Parathyroid adenoma (tissue), 2 donors: ENCODE measurements at regions not wholly inside any gene's neighbourhood (a gene's known extent, or its start where the extent isn't known, plus 50 kb on each side); places are given as distances from the start of the nearest gene placed in this dataset.

ENCODE experiments used
- H2AFZ ChIP-seq: fragments of 300-600 bp; sonication (generic); one replicate; pipeline ENCODE4 v1.7.0; 2017; ENCODE audit warnings: antibody characterized with exemption, mild to moderate bottlenecking
- H3K27ac ChIP-seq: fragments of 300-600 bp; sonication (generic); one replicate; pipeline ENCODE4 v1.7.0; 2017
- H3K27me3 ChIP-seq: fragments of 300-600 bp; sonication (generic); one replicate; pipeline ENCODE4 v1.7.0; 2017; ENCODE audit warnings: low read length; ENCODE audit not compliant: control insufficient read depth, insufficient read depth
- H3K36me3 ChIP-seq: fragments of 300-600 bp; sonication (generic); one replicate; pipeline ENCODE4 v1.7.0; 2017; ENCODE audit warnings: low read length; ENCODE audit not compliant: control insufficient read depth, insufficient read depth
- H3K4me1 ChIP-seq: fragments of 300-600 bp; sonication (generic); one replicate; pipeline ENCODE4 v1.7.0; 2017; ENCODE audit warnings: control low read depth
- H3K4me2 ChIP-seq: fragments of 300-600 bp; sonication (generic); one replicate; pipeline ENCODE4 v1.7.0; 2017; ENCODE audit warnings: low read length
- H3K4me3 ChIP-seq: fragments of 300-600 bp; sonication (generic); one replicate; pipeline ENCODE4 v1.7.0; 2017; ENCODE audit warnings: low read depth, low read length
- H3K79me2 ChIP-seq: fragments of 300-600 bp; sonication (generic); one replicate; pipeline ENCODE4 v1.7.0; 2017; ENCODE audit warnings: control low read depth
- H3K9ac ChIP-seq: fragments of 300-600 bp; sonication (generic); one replicate; pipeline ENCODE4 v1.7.0; 2017; ENCODE audit warnings: mild to moderate bottlenecking
- H3K9me3 ChIP-seq: fragments of 300-600 bp; sonication (generic); one replicate; pipeline ENCODE4 v1.7.0; 2017; ENCODE audit warnings: low read length; ENCODE audit not compliant: control insufficient read depth
- TF ChIP-seq, protein P1 (sequence below): fragments of 300-600 bp; sonication (generic); IDR thresholded peaks from one replicate; pipeline ENCODE4 v1.7.0; 2017; ENCODE audit warnings: antibody characterized with exemption, mild to moderate bottlenecking
- donor health status: primary hyperparathyroidism.

DNA sequence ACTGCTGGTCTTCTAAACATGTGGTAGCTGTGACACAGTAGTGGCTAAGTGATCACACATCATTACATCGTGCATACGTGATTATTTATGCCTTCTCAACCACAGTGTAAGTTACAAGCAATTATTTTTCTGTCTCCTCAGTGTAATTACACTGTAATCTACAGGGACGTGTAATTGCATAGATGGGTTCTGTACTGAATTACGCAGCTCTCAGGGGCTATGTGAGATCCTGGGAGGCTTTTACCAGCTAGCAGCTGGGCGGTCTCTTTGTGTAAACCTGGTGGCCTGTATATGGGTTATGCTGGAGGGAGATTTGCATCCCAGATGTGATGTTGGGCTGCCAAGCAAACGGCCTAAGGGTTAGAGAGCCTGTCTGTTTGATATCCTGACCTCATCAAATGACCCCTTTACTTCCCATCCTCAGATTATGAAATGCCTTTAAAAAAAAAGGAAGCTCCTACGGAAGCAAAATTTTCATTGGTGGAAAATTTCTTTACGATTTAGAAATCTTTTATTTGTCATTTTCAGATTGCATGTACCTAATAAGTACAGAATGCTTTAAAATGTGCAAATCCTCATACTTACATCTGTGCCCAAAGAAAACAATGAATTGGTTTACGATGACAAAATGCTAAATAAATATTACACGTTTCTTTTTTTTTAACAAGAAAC is 402.8 kb upstream of the JAG1 start:
- Histone ChIP-seq H2AFZ (peak overlapping the region; percentile 26), H3K9ac (no peak overlapping the region), H3K27me3 (no peaks in the 10 kb centered on the region), H3K4me3 (no peak overlapping the region), H3K4me2 (peak overlapping the region; percentile 9), H3K4me1 (peaks cover 7% of the 10 kb centered on the region), H3K9me3 (no peaks in the 10 kb centered on the region), H3K27ac (peak overlapping the region; percentile 2), H3K79me2 (no peaks in the 10 kb centered on the region), H3K36me3 (no peaks in the 10 kb centered on the region)
- TF ChIP-seq, protein P1, sequence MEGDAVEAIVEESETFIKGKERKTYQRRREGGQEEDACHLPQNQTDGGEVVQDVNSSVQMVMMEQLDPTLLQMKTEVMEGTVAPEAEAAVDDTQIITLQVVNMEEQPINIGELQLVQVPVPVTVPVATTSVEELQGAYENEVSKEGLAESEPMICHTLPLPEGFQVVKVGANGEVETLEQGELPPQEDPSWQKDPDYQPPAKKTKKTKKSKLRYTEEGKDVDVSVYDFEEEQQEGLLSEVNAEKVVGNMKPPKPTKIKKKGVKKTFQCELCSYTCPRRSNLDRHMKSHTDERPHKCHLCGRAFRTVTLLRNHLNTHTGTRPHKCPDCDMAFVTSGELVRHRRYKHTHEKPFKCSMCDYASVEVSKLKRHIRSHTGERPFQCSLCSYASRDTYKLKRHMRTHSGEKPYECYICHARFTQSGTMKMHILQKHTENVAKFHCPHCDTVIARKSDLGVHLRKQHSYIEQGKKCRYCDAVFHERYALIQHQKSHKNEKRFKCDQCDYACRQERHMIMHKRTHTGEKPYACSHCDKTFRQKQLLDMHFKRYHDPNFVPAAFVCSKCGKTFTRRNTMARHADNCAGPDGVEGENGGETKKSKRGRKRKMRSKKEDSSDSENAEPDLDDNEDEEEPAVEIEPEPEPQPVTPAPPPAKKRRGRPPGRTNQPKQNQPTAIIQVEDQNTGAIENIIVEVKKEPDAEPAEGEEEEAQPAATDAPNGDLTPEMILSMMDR = no peak

DNA sequence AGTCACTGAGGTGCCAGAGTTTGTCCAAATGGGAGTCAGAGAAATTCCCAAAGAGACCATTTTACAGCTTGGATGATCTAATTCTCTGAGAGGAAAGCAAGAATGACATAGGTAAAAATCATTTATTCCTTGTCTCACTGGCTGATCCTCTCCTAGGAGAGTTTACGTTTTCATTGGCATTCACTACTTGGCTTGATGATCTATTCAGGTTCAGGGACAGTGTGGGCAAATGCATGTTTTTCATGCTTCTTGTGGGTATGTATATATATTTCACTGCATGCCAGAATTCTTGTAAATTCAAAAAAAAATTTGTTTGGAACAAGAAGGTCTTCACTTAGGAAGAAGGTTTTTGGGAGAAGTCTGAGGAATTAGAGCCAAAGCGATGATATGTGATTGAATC is 403.4 kb upstream of the JAG1 start:
- Histone ChIP-seq H3K36me3 (no peaks in the 10 kb centered on the region), H2AFZ (no peak overlapping the region), H3K27ac (no peak overlapping the region), H3K4me2 (no peak overlapping the region), H3K9me3 (no peaks in the 10 kb centered on the region), H3K27me3 (no peaks in the 10 kb centered on the region), H3K4me3 (no peak overlapping the region), H3K79me2 (no peaks in the 10 kb centered on the region), H3K4me1 (peaks cover 7% of the 10 kb centered on the region), H3K9ac (no peak overlapping the region)
- TF ChIP-seq, protein P1 = no peak

DNA sequence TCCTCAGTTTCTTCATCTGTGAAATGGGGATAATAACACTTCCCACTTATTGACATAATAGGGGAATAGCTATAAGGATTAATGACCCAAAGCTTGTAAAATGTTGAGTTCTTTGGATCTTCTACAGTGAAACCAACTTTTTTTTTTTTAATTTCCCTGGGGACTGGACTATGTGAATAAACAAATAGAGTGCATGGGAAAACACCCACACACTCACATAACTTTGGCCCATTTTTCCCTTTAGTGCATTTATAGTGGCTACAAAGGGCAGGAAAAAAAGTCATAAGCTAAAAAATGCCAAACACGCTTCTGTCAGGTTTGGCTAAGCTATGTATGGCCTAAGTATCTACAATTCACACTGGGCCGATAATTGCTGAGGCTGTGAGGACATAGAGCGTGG is 406.2 kb upstream of the JAG1 start:
- H2AFZ ChIP-seq = no peak overlapping the region
- peaks cover 7% of the 10 kb centered on the region for H3K4me1 ChIP-seq
- TF ChIP-seq, protein P1 = no peak
- H3K4me3 ChIP-seq = no peak overlapping the region
- H3K4me2 ChIP-seq = no peak overlapping the region
- H3K27me3 ChIP-seq = no peaks in the 10 kb centered on the region
- no peak overlapping the region for H3K27ac ChIP-seq
- H3K9me3 ChIP-seq = no peaks in the 10 kb centered on the region
- H3K36me3 ChIP-seq = no peaks in the 10 kb centered on the region
- no peak overlapping the region for H3K9ac ChIP-seq
- no peaks in the 10 kb centered on the region for H3K79me2 ChIP-seq

DNA sequence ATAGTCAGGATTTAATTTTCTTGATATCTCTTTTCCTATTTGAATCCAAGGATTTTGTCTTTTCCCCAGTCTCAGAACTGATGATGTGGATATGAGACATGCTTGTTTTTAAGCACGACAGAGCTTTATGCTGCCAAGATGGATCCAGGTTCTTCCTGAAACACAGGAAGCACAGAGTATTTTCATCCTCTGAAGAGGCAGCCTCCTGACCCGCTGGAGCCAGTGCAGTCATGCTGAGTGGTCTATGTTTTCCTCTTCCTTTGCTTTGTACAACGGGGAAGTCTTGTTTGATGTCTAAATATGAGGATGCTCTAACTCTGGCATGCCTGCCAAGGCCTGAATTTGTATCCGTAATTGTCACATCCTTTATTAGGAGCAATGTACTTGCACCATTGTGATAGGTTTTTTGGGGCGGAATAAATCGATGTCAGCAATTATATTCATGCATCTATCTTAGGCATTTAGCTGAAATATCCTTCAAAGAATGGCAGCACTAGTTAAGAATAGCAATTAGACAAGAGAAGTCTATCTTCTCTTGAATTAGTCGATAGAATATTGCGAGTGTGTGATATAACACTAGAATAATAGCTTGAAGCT is 407.1 kb upstream of the JAG1 start:
- H3K27me3 ChIP-seq = no peaks in the 10 kb centered on the region
- H3K27ac ChIP-seq = no peak overlapping the region
- H3K9ac ChIP-seq = no peak overlapping the region
- no peak overlapping the region for H3K4me3 ChIP-seq
- no peaks in the 10 kb centered on the region for H3K9me3 ChIP-seq
- H3K4me2 ChIP-seq = no peak overlapping the region
- no peak overlapping the region for H2AFZ ChIP-seq
- H3K79me2 ChIP-seq = no peaks in the 10 kb centered on the region
- H3K36me3 ChIP-seq = no peaks in the 10 kb centered on the region
- peaks cover 7% of the 10 kb centered on the region for H3K4me1 ChIP-seq
- TF ChIP-seq, protein P1 = no peak

DNA sequence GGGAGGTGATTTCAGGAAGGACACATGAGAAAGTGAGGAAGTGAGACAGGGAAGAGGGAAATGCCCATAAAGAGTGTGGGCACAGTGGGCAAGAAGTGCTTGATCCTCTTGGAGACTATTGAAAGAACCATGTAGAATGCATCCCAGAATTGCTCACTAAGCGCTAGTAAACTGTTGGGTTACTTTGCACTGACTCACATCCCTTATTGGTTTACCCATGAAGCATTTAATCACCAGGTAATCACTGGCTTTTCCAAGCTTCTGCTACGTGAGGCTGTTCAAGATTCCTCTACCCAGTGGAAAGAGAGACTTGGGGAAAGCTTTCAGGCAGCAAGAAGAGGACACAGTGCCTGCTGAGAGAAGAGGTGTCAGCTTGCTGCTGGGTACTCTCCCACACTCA is 410.0 kb upstream of the JAG1 start:
- Histone ChIP-seq H3K4me2 (no peak overlapping the region), H3K79me2 (no peaks in the 10 kb centered on the region), H2AFZ (no peak overlapping the region), H3K4me3 (no peak overlapping the region), H3K9me3 (no peaks in the 10 kb centered on the region), H3K4me1 (no peaks in the 10 kb centered on the region), H3K27ac (no peak overlapping the region), H3K27me3 (no peaks in the 10 kb centered on the region), H3K36me3 (no peaks in the 10 kb centered on the region), H3K9ac (no peak overlapping the region)
- TF ChIP-seq, protein P1 = no peak
